Stimulated activated CD4-positive, alpha-beta T cell treated with anti-CD3 and anti-CD28 coated beads, TNF-alpha, amount 100 ng/mL, for 1 hour (primary cell): ENCODE measurements at regions not wholly inside any gene's neighbourhood (a gene's known extent, or its start where the extent isn't known, plus 50 kb on each side); places are given as distances from the start of the nearest gene placed in this dataset.

Experiments
- DNase-seq, 3 donors: peaks; one replicate each; pipeline ENCODE4 v3.0.0-alpha.2; 2020; ENCODE audit warnings: low read depth in 3 of 3, low spot score in 1 of 3

DNA sequence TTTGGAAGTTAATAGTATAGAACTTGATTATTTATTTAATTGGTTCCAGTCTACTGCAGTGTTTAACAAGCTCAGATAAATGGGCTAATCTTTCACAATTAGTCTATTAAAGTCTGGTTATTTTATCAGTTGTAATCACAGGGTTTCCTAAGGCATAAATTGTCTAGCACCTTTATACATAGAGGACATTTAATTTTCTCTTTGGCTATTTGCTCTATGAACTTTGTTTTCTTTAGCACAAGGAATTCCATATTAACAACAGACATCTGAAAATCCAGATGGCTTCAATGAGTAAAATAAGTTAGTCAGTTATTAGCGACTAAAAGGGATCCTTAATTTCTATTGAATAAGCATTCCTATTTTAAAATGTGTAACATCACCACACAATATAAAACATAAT lies 1350.8 kb upstream of the SLC10A2 start:
- no peak for DNase-seq

DNA sequence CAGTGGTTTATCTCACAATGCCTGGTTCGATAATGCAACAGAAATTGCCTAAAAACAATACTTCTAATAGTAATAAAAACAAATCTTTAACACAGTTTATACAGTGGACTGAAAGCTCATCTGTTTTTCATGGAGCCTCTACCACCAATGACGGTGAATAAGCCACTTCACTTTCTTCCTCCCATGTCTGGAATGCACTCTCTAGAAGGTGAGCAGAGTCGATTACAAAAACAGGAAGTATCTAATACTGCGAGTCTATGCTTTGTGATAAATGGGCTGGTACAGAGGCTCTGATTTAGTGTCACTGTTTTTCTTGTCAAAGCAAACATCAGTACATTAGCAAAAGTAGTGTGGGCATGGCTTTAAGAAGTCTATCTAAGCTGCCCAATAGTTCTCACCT lies 1348.6 kb upstream of the SLC10A2 start:
- DNase-seq = no peak

DNA sequence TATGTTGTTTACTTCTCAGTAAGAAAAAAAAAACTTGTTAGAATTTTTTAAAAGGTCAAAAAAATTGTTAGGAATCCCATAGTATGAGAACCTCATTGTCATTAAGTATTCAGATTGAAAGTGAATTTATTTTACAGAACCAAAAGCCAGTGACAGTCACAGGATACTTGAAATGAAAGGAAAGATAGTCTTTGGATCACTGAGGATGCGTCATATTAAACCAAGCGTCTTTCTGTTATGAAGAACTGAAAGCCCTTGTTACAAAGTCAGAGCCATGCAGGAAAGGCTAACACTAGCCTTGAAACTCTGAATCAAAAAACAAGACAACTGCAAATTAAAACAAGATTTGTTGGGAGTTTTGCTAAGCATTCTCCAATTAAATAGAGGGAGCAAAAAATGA lies 1348.0 kb upstream of the SLC10A2 start:
- no peak for DNase-seq

GRCh38 chr13:104411141-104411765 lies 1345.0 kb upstream of the SLC10A2 start:
- no peak for DNase-seq

- DNase-seq = no peak
These were observed 1342.5 kb upstream of the SLC10A2 start for GRCh38 chr13:104408733-104409132.

DNA sequence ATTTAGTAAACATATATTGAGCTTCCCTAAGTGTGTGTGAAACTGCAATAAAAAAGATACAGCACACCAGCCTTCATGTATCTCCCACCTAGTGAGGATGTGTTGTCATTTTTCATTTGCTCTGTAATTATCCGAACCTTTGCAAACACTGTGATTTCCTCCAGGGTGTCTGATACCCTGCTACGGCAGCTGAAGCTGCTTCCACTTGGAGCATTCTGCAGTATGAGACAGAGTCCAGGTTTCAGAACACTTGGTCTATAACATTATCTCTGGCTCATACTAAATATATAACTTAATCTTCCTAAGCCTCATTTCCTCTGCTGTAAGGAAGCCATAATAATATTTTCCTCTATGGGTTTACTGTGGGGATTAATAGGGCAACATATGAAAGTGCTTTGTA lies 1338.1 kb upstream of the SLC10A2 start:
- no peak for DNase-seq

DNA sequence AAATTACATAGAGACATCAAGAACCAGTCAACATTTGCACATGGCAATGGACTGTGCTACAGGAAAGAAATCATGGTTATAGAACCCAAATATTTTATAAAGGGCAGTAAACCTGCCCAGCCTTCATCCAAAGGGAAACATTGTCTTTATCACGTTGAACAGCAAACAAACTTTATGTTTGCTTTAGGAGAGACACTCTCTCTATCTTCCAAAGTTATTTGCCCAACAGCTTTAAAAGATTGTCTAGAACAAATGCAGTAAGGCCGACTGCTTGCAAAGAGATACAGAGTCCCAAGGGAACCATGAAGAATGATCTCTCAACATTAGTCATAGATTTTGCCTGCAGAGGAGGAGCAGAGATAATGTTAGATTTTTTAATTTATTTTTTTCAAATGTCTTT lies 1323.5 kb upstream of the SLC10A2 start:
- DNase-seq = no peak

GRCh38 chr13:104387510-104387909 lies 1321.3 kb upstream of the SLC10A2 start:
- DNase-seq = no peak

DNA sequence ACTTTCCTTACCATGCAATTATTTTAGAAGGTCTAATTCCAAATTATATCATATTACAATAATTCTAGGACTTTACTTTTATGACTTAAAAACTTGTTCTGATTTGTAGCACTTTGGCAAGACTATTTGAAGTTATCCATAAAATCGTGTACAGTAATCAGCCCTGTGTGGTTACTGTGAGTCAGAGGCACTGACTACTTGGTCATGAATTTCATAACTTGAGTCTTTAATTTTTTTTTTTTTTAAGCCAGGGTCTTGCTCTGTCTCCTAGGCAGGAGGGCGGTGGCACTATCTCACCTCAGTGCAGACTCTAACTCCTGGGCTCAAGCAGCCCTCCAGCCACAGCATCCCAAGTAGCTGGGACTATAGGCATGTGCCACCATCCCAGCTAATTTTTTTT lies 1319.2 kb upstream of the SLC10A2 start:
- no peak for DNase-seq

DNA sequence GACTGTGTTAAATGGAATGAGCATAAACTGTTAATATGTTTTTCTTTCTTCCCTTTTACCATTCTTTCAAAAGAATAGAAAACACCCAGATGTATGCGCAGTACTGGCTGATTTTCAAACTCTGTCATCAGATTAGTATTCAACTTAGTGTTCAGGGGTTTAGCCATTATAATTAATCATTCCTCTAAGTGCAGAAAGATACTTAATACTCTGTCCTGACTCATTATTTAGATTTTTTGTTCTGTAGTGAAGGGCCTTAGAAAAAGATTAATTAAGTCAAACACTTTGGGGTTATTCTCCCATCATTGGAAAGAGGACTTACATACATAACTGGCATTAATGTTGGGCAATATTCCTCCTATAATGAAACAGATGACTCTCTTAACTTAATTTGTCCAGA lies 1316.7 kb upstream of the SLC10A2 start:
- no peak for DNase-seq

GRCh38 chr13:104376588-104376987 lies 1310.4 kb upstream of the SLC10A2 start:
- DNase-seq = no peak

GRCh38 chr13:104375614-104376013 lies 1309.4 kb upstream of the SLC10A2 start:
- no peak for DNase-seq

- DNase-seq = no peak
These were observed 1306.0 kb upstream of the SLC10A2 start for GRCh38 chr13:104372095-104372655.

DNA sequence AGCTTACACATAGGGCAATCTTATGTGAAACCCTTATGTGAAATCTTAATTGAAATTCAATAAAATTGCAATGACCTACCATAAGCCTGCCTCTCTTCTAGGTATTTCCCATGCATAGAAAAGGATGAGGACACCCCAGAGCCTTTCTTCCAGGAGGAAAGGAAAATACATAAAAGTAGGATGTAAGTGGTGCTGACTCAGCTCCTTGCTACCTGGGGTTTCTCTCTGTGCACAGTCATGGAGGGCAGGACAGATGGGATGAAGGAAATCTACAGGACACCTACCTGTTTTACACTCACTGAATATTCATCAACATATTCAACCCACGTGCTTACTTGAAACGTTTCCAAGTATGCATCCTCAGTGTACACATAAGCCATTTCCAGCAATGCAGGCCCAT lies 1299.2 kb upstream of the SLC10A2 start:
- DNase-seq = no peak

- no peak for DNase-seq
These were observed 1291.6 kb upstream of the SLC10A2 start for GRCh38 chr13:104357672-104358354.

GRCh38 chr13:104357174-104357573 lies 1291.0 kb upstream of the SLC10A2 start:
- DNase-seq = no peak

- no peak for DNase-seq
These were observed 1288.9 kb upstream of the SLC10A2 start for GRCh38 chr13:104355041-104355670.

DNA sequence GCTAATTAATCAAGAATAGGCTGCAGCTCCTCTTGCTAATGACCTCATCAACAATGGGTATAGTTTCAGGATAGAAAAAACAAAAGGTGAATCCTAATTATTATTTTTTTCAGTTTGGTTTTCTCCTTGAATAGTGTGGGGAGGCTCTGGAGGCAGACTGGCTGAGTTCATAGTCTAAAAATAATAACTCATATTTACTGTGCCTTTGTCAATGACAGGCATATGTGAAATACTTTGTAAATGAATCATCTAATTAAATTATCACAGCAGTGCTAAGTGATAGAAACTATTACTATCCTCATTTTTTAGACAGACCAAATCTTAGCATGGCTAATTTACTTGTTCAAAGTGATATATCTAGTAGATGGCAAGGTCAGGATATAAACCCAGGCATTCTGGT lies 1261.0 kb upstream of the SLC10A2 start:
- no peak for DNase-seq

GRCh38 chr13:104326523-104326922 lies 1260.3 kb upstream of the SLC10A2 start:
- DNase-seq = no peak

DNA sequence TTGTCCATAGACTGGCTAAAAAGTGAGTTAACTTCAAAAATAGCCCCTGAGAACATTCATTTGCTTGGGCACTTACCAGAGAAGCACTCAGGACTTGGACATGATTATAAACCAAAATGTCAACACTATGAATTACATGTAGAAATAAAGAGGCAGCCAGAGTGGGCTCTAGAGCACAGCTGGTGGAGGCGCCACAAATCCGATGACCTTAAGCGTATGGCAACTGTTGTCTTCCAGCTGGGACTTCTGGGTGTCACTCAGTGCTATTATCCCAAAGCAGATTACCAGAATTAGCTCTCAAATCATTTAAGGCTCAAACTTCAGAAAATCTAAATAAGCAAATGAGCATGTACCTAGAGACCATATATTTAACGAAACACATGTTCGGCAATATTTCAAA lies 1255.5 kb upstream of the SLC10A2 start:
- no peak for DNase-seq

DNA sequence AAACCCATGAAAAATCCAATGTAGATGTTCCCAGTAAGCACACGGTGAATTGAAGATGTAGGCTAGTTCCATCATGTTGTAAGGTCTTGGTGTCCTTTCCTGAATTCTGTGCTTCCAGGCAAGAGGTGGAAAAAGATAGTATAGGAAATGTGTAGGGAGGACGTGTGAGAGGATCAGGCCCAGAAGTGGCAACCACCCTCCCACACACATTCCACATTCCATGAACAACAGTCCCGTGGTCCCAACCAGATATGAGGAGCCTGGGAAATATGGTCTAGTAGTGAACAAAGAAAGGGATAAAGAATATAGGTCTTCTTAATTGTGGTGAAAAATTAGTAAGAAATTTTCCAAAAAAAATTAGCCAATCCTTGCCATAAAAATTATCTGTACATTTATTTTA lies 1254.2 kb upstream of the SLC10A2 start:
- DNase-seq = no peak

- no peak for DNase-seq
These were observed 1251.9 kb upstream of the SLC10A2 start for GRCh38 chr13:104318121-104318520.
